ENCODE measurements at regions not wholly inside any gene's neighbourhood (a gene's known extent, or its start where the extent isn't known, plus 50 kb on each side); places are given as distances from the start of the nearest gene placed in this dataset.

DNA sequence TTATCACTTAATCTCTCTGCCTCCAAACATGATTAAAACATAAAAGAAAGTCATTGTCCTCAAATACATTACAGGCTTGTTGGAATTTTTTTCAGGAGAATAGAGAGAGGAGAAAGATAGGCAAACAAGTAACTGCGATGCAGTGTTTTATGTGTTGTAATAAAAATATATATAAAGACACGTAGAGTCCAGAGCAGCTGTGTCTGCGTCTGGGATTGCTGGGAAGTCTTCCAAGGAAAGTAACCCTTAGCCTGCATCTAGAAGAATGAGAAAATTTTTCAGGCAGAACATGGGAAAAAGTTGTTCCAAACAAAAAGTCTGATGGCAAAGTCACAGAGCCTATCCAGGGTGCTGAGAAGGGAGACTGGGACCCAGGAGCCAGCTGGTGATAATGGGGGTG is 91.8 kb upstream of the ST6GAL2 start:
- no peaks in the 10 kb centered on the region for H3K36me3 Mint-ChIP-seq (ENCODE audit: insufficient read depth, unreplicated experiment)
- BruUV-seq (replicated peaks) = no TSS peak

GRCh38 chr2:106978647-106979046 is 92.7 kb upstream of the ST6GAL2 start:
- CTCF ChIA-PET = no interaction called here
- Mint-ChIP-seq H3K36me3 (ENCODE audit: insufficient read depth, unreplicated experiment) (no peaks in the 10 kb centered on the region), H3K4me1 (ENCODE audit: low read depth, unreplicated experiment) (no peaks in the 10 kb centered on the region), H3K4me3 (ENCODE audit: unreplicated experiment) (no peak overlapping the region), H3K27me3 (ENCODE audit: insufficient read depth, unreplicated experiment) (peaks cover 9% of the 10 kb centered on the region), H3K9me3 (ENCODE audit: unreplicated experiment) (no peaks in the 10 kb centered on the region), H3K27ac (ENCODE audit: unreplicated experiment) (no peak overlapping the region)
- intact Hi-C loops (cut with micrococcal nuclease; ENCODE audit: unreplicated experiment) = no loop called here
- BruUV-seq (replicated peaks) = no TSS peak
- Histone ChIP-seq H3K27me3 (replicated peaks; ENCODE audit: control insufficient read depth, insufficient read depth, low read length) (no peaks in the 10 kb centered on the region), H3K36me3 (ENCODE audit: control insufficient read depth, insufficient read depth, low read length) (no peaks in the 10 kb centered on the region), H3K4me1 (no peaks in the 10 kb centered on the region), H3K4me3 (ENCODE audit: low read depth, low read length) (no peak overlapping the region), H3K9me3 (no peaks in the 10 kb centered on the region)
- DNase-seq = no peak
- POLR2A ChIA-PET = no interaction called here
- TF ChIP-seq, protein P1, sequence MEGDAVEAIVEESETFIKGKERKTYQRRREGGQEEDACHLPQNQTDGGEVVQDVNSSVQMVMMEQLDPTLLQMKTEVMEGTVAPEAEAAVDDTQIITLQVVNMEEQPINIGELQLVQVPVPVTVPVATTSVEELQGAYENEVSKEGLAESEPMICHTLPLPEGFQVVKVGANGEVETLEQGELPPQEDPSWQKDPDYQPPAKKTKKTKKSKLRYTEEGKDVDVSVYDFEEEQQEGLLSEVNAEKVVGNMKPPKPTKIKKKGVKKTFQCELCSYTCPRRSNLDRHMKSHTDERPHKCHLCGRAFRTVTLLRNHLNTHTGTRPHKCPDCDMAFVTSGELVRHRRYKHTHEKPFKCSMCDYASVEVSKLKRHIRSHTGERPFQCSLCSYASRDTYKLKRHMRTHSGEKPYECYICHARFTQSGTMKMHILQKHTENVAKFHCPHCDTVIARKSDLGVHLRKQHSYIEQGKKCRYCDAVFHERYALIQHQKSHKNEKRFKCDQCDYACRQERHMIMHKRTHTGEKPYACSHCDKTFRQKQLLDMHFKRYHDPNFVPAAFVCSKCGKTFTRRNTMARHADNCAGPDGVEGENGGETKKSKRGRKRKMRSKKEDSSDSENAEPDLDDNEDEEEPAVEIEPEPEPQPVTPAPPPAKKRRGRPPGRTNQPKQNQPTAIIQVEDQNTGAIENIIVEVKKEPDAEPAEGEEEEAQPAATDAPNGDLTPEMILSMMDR (IDR thresholded peaks at IDR 0.05; ENCODE audit: insufficient read depth in 1 of 2, low read depth in 1 of 2, low read length in 1 of 2, severe bottlenecking in 1 of 2, unreplicated experiment in 1 of 2) = no peak

More for the DNA sequence above, 91.8 kb upstream of the ST6GAL2 start:
- Histone ChIP-seq H3K9me3 (no peaks in the 10 kb centered on the region), H3K4me3 (ENCODE audit: low read depth, low read length) (no peak overlapping the region), H3K4me1 (no peaks in the 10 kb centered on the region), H3K36me3 (ENCODE audit: control insufficient read depth, insufficient read depth, low read length) (no peaks in the 10 kb centered on the region), H3K27me3 (replicated peaks; ENCODE audit: control insufficient read depth, insufficient read depth, low read length) (no peaks in the 10 kb centered on the region)
- intact Hi-C loops (cut with micrococcal nuclease; ENCODE audit: unreplicated experiment) = no loop called here
- H3K27ac Mint-ChIP-seq (ENCODE audit: unreplicated experiment) = no peak overlapping the region
- DNase-seq = no peak
- peaks cover 9% of the 10 kb centered on the region for H3K27me3 Mint-ChIP-seq (ENCODE audit: insufficient read depth, unreplicated experiment)
- CTCF ChIA-PET = no interaction called here
- H3K4me1 Mint-ChIP-seq (ENCODE audit: low read depth, unreplicated experiment) = no peaks in the 10 kb centered on the region
- H3K4me3 Mint-ChIP-seq (ENCODE audit: unreplicated experiment) = no peak overlapping the region
- TF ChIP-seq, protein P1 (IDR thresholded peaks at IDR 0.05; ENCODE audit: insufficient read depth in 1 of 2, low read depth in 1 of 2, low read length in 1 of 2, severe bottlenecking in 1 of 2, unreplicated experiment in 1 of 2) = no peak
- no peaks in the 10 kb centered on the region for H3K9me3 Mint-ChIP-seq (ENCODE audit: unreplicated experiment)
- POLR2A ChIA-PET = no interaction called here

- TF ChIP-seq, protein P1 (IDR thresholded peaks at IDR 0.05; ENCODE audit: insufficient read depth in 1 of 2, low read depth in 1 of 2, low read length in 1 of 2, severe bottlenecking in 1 of 2, unreplicated experiment in 1 of 2) = no peak
- CTCF ChIA-PET = no interaction called here
- H3K4me1 ChIP-seq = no peaks in the 10 kb centered on the region
- H3K27me3 ChIP-seq (replicated peaks; ENCODE audit: control insufficient read depth, insufficient read depth, low read length) = no peaks in the 10 kb centered on the region
- H3K36me3 ChIP-seq (ENCODE audit: control insufficient read depth, insufficient read depth, low read length) = no peaks in the 10 kb centered on the region
- no peaks in the 10 kb centered on the region for H3K36me3 Mint-ChIP-seq (ENCODE audit: insufficient read depth, unreplicated experiment)
- intact Hi-C loops (cut with micrococcal nuclease; ENCODE audit: unreplicated experiment) = no loop called here
- no peak for DNase-seq
- H3K9me3 Mint-ChIP-seq (ENCODE audit: unreplicated experiment) = no peaks in the 10 kb centered on the region
- no peak overlapping the region for H3K4me3 Mint-ChIP-seq (ENCODE audit: unreplicated experiment)
- peaks cover 3% of the 10 kb centered on the region for H3K27me3 Mint-ChIP-seq (ENCODE audit: insufficient read depth, unreplicated experiment)
- no peaks in the 10 kb centered on the region for H3K9me3 ChIP-seq
- no peaks in the 10 kb centered on the region for H3K4me1 Mint-ChIP-seq (ENCODE audit: low read depth, unreplicated experiment)
- POLR2A ChIA-PET = no interaction called here
- no TSS peak for BruUV-seq (replicated peaks)
- no peak overlapping the region for H3K27ac Mint-ChIP-seq (ENCODE audit: unreplicated experiment)
- no peak overlapping the region for H3K4me3 ChIP-seq (ENCODE audit: low read depth, low read length)
Measured at GRCh38 chr2:106981491-106981890, 95.5 kb upstream of the ST6GAL2 start.
